Head of caudate nucleus (tissue), 42 donors: ENCODE measurements at regions not wholly inside any gene's neighbourhood (a gene's known extent, or its start where the extent isn't known, plus 50 kb on each side); places are given as distances from the start of the nearest gene placed in this dataset.
"Not testable (repeated sequence)": the region's sequence is repeated elsewhere in the genome, so short reads cannot be mapped to it uniquely, and the experiment has no call there.

Source experiments
- DNase-seq, 42 donors: peaks; one replicate each; pipeline versions ENCODE4 v3.0.0 to v3.0.0-alpha.2; 2020 to 2021; ENCODE audit warnings: mixed read lengths in 7 of 42
- intact Hi-C: fragments of 100-400 bp; cut with DNase I; formaldehyde crosslinking; loops from one replicate; pipeline ENCODE4 v1.15.0; 2022

GRCh38 chr22:11625711-11626421, 3902.1 kb upstream of the OR11H1 start:
- DNase-seq, intact Hi-C loops: not testable (repeated sequence)

GRCh38 chr22:11626422-11626773, 3901.6 kb upstream of the OR11H1 start:
- intact Hi-C loops, result no loop called here
- no peak for DNase-seq

GRCh38 chr22:11627036-11627435, 3901.0 kb upstream of the OR11H1 start:
- intact Hi-C loops, DNase-seq: not testable (repeated sequence)

GRCh38 chr22:11627436-11627797, 3900.6 kb upstream of the OR11H1 start:
- intact Hi-C loops, result no loop called here
- DNase-seq, result no peak

GRCh38 chr22:11627798-11628650, 3900.0 kb upstream of the OR11H1 start:
- peak in 1 of 42 donors; percentile 42 for DNase-seq
- intact Hi-C loops, result no loop called here

- peak in 1 of 42 donors; percentile 41 for DNase-seq
- intact Hi-C loops, result no loop called here
These were observed 3899.1 kb upstream of the OR11H1 start for GRCh38 chr22:11628651-11629511.

GRCh38 chr22:11629661-11630385, 3898.2 kb upstream of the OR11H1 start:
- intact Hi-C loops, result no loop called here

GRCh38 chr22:11630386-11631084, 3897.5 kb upstream of the OR11H1 start:
- DNase-seq, result peak in 1 of 42 donors; percentile 42
- intact Hi-C loops, result not testable (repeated sequence)

More at GRCh38 chr22:11629661-11630385, 3898.2 kb upstream of the OR11H1 start:
- no peak for DNase-seq
